ENCODE measurements at regions not wholly inside any gene's neighbourhood (a gene's known extent, or its start where the extent isn't known, plus 50 kb on each side); places are given as distances from the start of the nearest gene placed in this dataset.

DNA sequence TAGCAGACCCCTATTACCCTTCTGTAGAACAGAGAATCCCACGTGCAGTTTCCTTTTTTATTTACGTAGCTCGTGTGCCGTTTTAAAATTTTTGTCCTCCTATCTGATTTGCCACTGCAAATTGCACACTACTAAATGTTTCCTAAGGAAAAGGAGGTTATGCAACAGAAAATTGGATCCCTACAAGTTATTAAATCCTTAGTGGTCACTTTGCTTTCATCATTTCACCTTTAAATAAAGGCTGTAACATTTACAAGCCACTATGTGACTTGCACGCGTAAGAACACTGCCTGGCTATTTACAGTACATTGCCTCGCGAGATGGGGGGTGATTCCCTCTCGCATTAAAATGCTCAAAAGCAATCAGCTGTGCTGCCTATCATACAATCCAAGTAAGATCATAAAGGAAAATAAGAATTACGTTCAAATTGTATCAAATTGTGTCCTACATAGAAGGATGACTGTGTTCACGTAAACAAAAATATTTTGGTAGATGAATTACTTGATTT, 525.6 kb downstream of the SUCLA2 start:
- TF ChIP-seq CTCF (IDR thresholded peaks at IDR 0.05; ENCODE audit: low read depth, low read length) (no peak), MYC (IDR thresholded peaks at IDR 0.05; ENCODE audit: low read depth, low read length) (no peak), POLR2A (IDR thresholded peaks at IDR 0.05; ENCODE audit: extremely low read depth, insufficient read length) (no peak)
- H3K4me3 ChIP-seq (ENCODE audit: low read depth, low read length): no peak overlapping the region
- DNase-seq (ENCODE audit: low read depth): no peak

GRCh38 chr13:47474839-47475238, 526.2 kb downstream of the SUCLA2 start:
- H3K4me3 ChIP-seq (ENCODE audit: low read depth, low read length): no peak overlapping the region
- TF ChIP-seq POLR2A (IDR thresholded peaks at IDR 0.05; ENCODE audit: extremely low read depth, insufficient read length): no peak
- TF ChIP-seq, protein P1, sequence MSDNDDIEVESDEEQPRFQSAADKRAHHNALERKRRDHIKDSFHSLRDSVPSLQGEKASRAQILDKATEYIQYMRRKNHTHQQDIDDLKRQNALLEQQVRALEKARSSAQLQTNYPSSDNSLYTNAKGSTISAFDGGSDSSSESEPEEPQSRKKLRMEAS (IDR thresholded peaks at IDR 0.05; ENCODE audit: low read depth, low read length): no peak
- TF ChIP-seq CTCF (IDR thresholded peaks at IDR 0.05; ENCODE audit: low read depth, low read length): no peak
- TF ChIP-seq MYC (IDR thresholded peaks at IDR 0.05; ENCODE audit: low read depth, low read length): no peak
- DNase-seq (ENCODE audit: low read depth): no peak

DNA sequence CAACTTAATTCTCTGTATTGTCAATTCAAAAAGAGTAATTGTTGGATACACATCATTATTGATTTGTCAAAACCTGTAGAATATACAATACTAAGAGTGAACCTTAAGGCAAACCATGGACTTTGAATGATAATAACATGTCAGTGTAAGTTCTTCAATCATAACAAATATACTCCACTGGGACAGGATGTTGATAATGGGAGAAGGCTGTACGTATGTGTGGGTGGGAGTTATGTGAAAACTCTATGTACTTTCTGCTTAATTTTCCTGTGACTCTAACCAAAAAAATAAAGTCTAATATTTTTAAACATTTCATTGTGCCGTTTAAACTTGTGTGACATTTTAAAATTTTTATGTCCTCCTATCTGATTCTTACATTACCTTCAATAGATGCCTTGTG, 526.7 kb downstream of the SUCLA2 start:
- TF ChIP-seq CTCF (IDR thresholded peaks at IDR 0.05; ENCODE audit: low read depth, low read length) (no peak), POLR2A (IDR thresholded peaks at IDR 0.05; ENCODE audit: extremely low read depth, insufficient read length) (no peak), MYC (IDR thresholded peaks at IDR 0.05; ENCODE audit: low read depth, low read length) (no peak)
- TF ChIP-seq, protein P1 (IDR thresholded peaks at IDR 0.05; ENCODE audit: low read depth, low read length): no peak
- DNase-seq (ENCODE audit: low read depth): no peak
- H3K4me3 ChIP-seq (ENCODE audit: low read depth, low read length): no peak overlapping the region

GRCh38 chr13:47472516-47472915, 528.6 kb downstream of the SUCLA2 start:
- TF ChIP-seq MYC (IDR thresholded peaks at IDR 0.05; ENCODE audit: low read depth, low read length): no peak
- TF ChIP-seq, protein P1 (IDR thresholded peaks at IDR 0.05; ENCODE audit: low read depth, low read length): no peak
- no peak for TF ChIP-seq POLR2A (IDR thresholded peaks at IDR 0.05; ENCODE audit: extremely low read depth, insufficient read length)
- TF ChIP-seq CTCF (IDR thresholded peaks at IDR 0.05; ENCODE audit: low read depth, low read length): no peak
- no peak for DNase-seq (ENCODE audit: low read depth)
- H3K4me3 ChIP-seq (ENCODE audit: low read depth, low read length): no peak overlapping the region

GRCh38 chr13:47463726-47464125, 537.3 kb downstream of the SUCLA2 start:
- DNase-seq (ENCODE audit: low read depth): no peak
- no peak for TF ChIP-seq MYC (IDR thresholded peaks at IDR 0.05; ENCODE audit: low read depth, low read length)
- TF ChIP-seq, protein P1 (IDR thresholded peaks at IDR 0.05; ENCODE audit: low read depth, low read length): no peak
- TF ChIP-seq POLR2A (IDR thresholded peaks at IDR 0.05; ENCODE audit: extremely low read depth, insufficient read length): no peak
- TF ChIP-seq CTCF (IDR thresholded peaks at IDR 0.05; ENCODE audit: low read depth, low read length): no peak
- no peak overlapping the region for H3K4me3 ChIP-seq (ENCODE audit: low read depth, low read length)

DNA sequence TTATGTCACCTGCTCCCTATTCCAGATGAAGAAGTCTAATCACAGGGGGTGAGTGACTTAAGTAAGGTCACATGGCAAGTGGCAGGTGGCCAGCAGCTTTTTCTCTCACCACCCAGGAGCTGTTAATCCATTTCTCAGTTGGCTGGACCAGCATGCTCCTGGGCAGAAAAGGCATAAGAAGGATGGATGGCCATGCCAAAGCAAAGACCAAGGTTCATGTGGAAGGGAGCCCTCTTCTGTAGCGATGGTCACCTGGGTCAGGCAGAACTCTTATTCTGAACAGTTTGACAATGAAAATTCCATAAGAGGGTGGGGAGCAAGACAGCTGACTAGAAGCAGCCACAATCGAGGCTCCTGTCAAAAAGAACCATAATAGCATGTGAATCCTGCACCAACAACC, 538.1 kb downstream of the SUCLA2 start:
- no peak for TF ChIP-seq POLR2A (IDR thresholded peaks at IDR 0.05; ENCODE audit: extremely low read depth, insufficient read length)
- TF ChIP-seq, protein P1 (IDR thresholded peaks at IDR 0.05; ENCODE audit: low read depth, low read length): no peak
- no peak for TF ChIP-seq CTCF (IDR thresholded peaks at IDR 0.05; ENCODE audit: low read depth, low read length)
- no peak for TF ChIP-seq MYC (IDR thresholded peaks at IDR 0.05; ENCODE audit: low read depth, low read length)
- H3K4me3 ChIP-seq (ENCODE audit: low read depth, low read length): no peak overlapping the region
- DNase-seq (ENCODE audit: low read depth): no peak

All from NB4 (cell line).